SU-DHL-6 (cell line): ENCODE measurements at regions not wholly inside any gene's neighbourhood (a gene's known extent, or its start where the extent isn't known, plus 50 kb on each side); places are given as distances from the start of the nearest gene placed in this dataset.

Experiments used
- H2AFZ ChIP-seq: fragments of 200-600 bp; sonication (generic); 2 replicates; pipeline ENCODE4 v1.6.1; 2014; ENCODE audit warnings: low read depth, mild to moderate bottlenecking, moderate library complexity, mixed read lengths, antibody characterized with exemption, low read length; ENCODE audit not compliant: severe bottlenecking
- H3F3A ChIP-seq: fragments of 200-600 bp; shearing (Covaris generic); 2 replicates; pipeline ENCODE4 v1.6.0; 2016; ENCODE audit warnings: antibody characterized with exemption, mild to moderate bottlenecking; ENCODE audit not compliant: insufficient read depth
- H3K27ac ChIP-seq: fragments of 200-600 bp; sonication (generic); 2 replicates; pipeline ENCODE4 v1.5.1; 2016; ENCODE audit warnings: low read depth, mild to moderate bottlenecking, low read length, moderate library complexity, mixed read lengths
- H3K27me3 ChIP-seq: fragments of 200-600 bp; sonication (generic), shearing (Covaris generic); 2 replicates; pipeline ENCODE4 v1.6.0; 2014; ENCODE audit warnings: mild to moderate bottlenecking, low read length
- H3K36me3 ChIP-seq: fragments of 200-600 bp; sonication (generic); 2 replicates; pipeline ENCODE4 v1.6.1; 2014; ENCODE audit warnings: mild to moderate bottlenecking, low read length, mixed read lengths
- H3K4me2 ChIP-seq: fragments of 300-600, 200-600 bp; shearing (Covaris generic), sonication (generic); 2 replicates; pipeline ENCODE4 v1.6.0; 2014; ENCODE audit warnings: low read length, low read depth, mild to moderate bottlenecking; ENCODE audit not compliant: poor library complexity, severe bottlenecking
- H3K4me3 ChIP-seq: fragments of 200-600 bp; sonication (generic); 2 replicates; pipeline ENCODE4 v1.5.1; 2014; ENCODE audit warnings: antibody characterized with exemption, low read length, mild to moderate bottlenecking, mixed read lengths; ENCODE audit not compliant: insufficient read depth, poor library complexity, severe bottlenecking
- H3K79me2 ChIP-seq: fragments of 200-600 bp; sonication (generic); 2 replicates; pipeline ENCODE4 v1.6.1; 2014; ENCODE audit warnings: mild to moderate bottlenecking, low read length, moderate library complexity; ENCODE audit not compliant: insufficient read depth
- H3K9ac ChIP-seq: fragments of 200-600 bp; sonication (generic); 2 replicates; pipeline ENCODE4 v1.7.0; 2014; ENCODE audit warnings: mild to moderate bottlenecking, low read length
- H3K9me2 ChIP-seq: fragments of 200-600 bp; sonication (generic); replicated peaks from 2 replicates; pipeline ENCODE4 v1.6.1; 2014; ENCODE audit warnings: low read length; ENCODE audit not compliant: insufficient read depth
- H3K9me3 ChIP-seq: fragments of 200-600 bp; sonication (generic); 2 replicates; pipeline ENCODE4 v1.6.1; 2014; ENCODE audit warnings: low read length, mixed read lengths; ENCODE audit not compliant: insufficient read depth
- H4K20me1 ChIP-seq: fragments of 200-600 bp; sonication (generic); 2 replicates; pipeline ENCODE4 v1.6.1; 2014; ENCODE audit warnings: low read depth, mild to moderate bottlenecking, antibody characterized with exemption, low read length, moderate library complexity, mixed read lengths
- EZH2phosphoT487 ChIP-seq: fragments of 200-600 bp; sonication (generic), shearing (Covaris generic); conservative IDR thresholded peaks from 2 replicates; pipeline ENCODE4 v1.6.1; 2018; ENCODE audit warnings: mild to moderate bottlenecking, antibody characterized with exemption, low read length, moderate library complexity, mixed read lengths
- TF ChIP-seq, protein P1 (sequence below): fragments of 200-600 bp; sonication (generic); IDR thresholded peaks from one replicate; pipeline ENCODE4 v1.5.1; 2017; ENCODE audit warnings: antibody characterized with exemption, mild to moderate bottlenecking, low read length, moderate library complexity; ENCODE audit not compliant: insufficient read depth, poor library complexity, severe bottlenecking

DNA sequence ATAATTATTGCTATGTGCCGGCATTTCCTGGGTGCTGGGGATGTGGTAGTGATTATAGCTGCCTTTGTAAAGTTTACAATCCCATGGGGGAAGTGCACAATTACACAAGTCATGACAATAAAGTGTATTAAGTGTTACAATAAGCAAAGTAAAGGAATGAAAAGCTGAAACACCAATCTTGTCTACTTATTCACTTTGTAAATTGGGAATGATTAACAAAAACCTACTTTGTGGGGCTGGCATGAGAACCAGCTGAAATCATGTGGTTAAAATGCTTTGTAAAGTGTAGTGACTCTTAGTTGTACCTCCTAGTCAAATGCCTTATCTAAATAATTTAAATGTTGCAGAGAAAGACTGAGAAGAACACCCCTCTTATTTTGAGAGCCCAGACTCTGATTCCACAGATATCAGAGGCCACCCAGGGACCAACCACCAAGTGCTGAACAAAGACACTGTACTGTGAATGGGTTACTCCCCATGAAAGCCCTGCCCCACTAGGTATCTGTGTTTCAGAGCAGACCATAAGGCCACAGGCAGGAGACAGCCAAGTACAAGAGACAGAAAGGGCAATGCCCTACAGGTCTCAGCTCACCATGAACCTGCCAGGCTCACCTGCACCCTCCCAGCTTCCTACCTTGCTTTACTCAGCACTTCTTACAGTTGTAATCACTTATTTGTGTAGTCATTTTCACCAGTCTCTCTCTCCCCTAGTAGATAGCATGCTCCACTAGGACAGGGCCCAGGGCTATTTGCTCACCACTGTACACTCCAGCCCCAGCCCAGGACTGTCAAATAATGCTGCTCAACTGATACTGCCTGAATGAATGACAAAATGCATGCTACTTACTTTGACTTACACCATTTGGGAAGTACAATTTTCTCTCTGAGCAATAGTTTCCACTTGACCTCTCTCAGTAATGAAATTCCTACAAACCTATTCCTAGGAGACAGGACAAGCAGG, 101.6 kb upstream of the APC start:
- no peak for TF ChIP-seq EZH2phosphoT487
- TF ChIP-seq, protein P1, sequence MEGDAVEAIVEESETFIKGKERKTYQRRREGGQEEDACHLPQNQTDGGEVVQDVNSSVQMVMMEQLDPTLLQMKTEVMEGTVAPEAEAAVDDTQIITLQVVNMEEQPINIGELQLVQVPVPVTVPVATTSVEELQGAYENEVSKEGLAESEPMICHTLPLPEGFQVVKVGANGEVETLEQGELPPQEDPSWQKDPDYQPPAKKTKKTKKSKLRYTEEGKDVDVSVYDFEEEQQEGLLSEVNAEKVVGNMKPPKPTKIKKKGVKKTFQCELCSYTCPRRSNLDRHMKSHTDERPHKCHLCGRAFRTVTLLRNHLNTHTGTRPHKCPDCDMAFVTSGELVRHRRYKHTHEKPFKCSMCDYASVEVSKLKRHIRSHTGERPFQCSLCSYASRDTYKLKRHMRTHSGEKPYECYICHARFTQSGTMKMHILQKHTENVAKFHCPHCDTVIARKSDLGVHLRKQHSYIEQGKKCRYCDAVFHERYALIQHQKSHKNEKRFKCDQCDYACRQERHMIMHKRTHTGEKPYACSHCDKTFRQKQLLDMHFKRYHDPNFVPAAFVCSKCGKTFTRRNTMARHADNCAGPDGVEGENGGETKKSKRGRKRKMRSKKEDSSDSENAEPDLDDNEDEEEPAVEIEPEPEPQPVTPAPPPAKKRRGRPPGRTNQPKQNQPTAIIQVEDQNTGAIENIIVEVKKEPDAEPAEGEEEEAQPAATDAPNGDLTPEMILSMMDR: no peak
- Histone ChIP-seq H4K20me1 (no peaks in the 10 kb centered on the region), H3K4me3 (no peak overlapping the region), H3F3A (no peaks in the 10 kb centered on the region), H3K27me3 (no peaks in the 10 kb centered on the region), H2AFZ (no peak overlapping the region), H3K9me3 (no peaks in the 10 kb centered on the region), H3K79me2 (no peaks in the 10 kb centered on the region), H3K36me3 (no peaks in the 10 kb centered on the region), H3K4me2 (no peak overlapping the region), H3K9me2 (no peaks in the 10 kb centered on the region), H3K27ac (no peak overlapping the region), H3K9ac (no peak overlapping the region)

DNA sequence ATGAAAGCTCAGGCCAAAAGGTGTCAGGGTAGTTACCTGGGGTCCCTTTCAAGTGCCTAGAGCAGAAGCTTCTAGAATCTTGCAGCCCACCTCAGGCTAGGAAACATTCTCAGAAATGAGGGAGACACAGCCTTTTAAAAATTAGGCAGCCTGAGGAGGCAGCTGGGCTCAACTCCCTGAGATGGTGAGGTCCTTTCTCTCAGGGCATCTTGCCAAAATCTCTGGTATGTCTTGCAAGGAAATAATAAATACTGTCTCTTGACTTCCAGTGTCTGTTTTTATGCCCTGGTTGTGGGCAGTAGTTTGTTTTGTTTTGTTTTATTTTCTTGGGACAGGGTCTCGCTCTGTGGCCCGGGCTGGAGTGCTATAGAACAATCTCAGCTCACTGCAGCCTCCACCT, 100.9 kb upstream of the APC start:
- H3K4me3 ChIP-seq: no peak overlapping the region
- H2AFZ ChIP-seq: no peak overlapping the region
- no peak overlapping the region for H3K4me2 ChIP-seq
- no peak overlapping the region for H3K9ac ChIP-seq
- no peaks in the 10 kb centered on the region for H3F3A ChIP-seq
- no peak overlapping the region for H3K27ac ChIP-seq
- no peaks in the 10 kb centered on the region for H3K9me2 ChIP-seq
- no peaks in the 10 kb centered on the region for H3K36me3 ChIP-seq
- H3K79me2 ChIP-seq: no peaks in the 10 kb centered on the region
- no peaks in the 10 kb centered on the region for H3K27me3 ChIP-seq
- TF ChIP-seq, protein P1: no peak
- no peak for TF ChIP-seq EZH2phosphoT487
- no peaks in the 10 kb centered on the region for H3K9me3 ChIP-seq
- H4K20me1 ChIP-seq: no peaks in the 10 kb centered on the region

DNA sequence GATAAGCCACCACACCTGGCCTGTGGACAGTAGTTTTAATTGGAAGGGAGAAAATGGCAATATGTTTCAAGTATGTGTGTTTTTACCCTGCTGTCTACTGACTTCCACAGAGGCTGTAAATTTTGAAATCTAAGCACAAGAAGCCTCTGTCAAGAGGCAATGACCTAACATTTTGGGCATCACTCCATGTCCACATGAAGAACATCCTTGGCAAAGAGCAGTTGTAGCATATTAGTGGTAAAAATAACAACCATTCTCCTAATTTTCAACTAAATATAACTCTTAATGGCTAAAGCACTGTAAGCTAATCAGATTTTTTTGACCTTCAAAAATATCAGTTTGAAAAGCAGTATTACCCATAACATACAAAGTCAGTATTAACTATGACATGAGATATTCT, 100.3 kb upstream of the APC start:
- H3K4me3 ChIP-seq: no peak overlapping the region
- no peak overlapping the region for H3K9ac ChIP-seq
- H2AFZ ChIP-seq: no peak overlapping the region
- H3K4me2 ChIP-seq: no peak overlapping the region
- H3K27me3 ChIP-seq: no peaks in the 10 kb centered on the region
- no peaks in the 10 kb centered on the region for H3K9me2 ChIP-seq
- H3K36me3 ChIP-seq: no peaks in the 10 kb centered on the region
- H4K20me1 ChIP-seq: no peaks in the 10 kb centered on the region
- no peak overlapping the region for H3K27ac ChIP-seq
- H3F3A ChIP-seq: no peaks in the 10 kb centered on the region
- TF ChIP-seq, protein P1: no peak
- no peak for TF ChIP-seq EZH2phosphoT487
- no peaks in the 10 kb centered on the region for H3K79me2 ChIP-seq
- H3K9me3 ChIP-seq: no peaks in the 10 kb centered on the region
